ENCODE measurements at regions not wholly inside any gene's neighbourhood (a gene's known extent, or its start where the extent isn't known, plus 50 kb on each side); places are given as distances from the start of the nearest gene placed in this dataset.

DNA sequence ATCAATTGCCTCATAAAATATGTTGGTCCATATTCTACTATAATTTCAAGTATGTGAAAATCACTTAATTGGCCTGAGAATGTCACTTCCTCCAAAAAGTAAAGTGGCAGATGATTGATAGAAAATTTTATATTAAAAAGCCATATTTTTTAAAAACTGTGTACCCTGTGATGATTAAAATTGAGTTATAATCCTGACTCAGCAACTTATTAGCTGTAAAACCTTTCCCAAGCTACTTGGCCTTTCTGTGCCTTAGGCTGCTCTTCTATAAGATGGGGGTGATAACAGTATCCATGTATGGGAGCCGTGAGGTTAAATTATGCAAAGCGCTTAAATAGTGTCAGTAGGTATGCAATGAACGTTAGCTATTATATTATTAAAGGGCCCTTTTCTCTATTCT is 524.4 kb downstream of the TFAP2A start:
- intact Hi-C loops (cut with micrococcal nuclease) = no loop called here
- no peak for DNase-seq
- H3K4me3 ChIP-seq = no peak overlapping the region
- H3K36me3 ChIP-seq = no peaks in the 10 kb centered on the region
- peaks cover 27% of the 10 kb centered on the region for H3K9me3 ChIP-seq (replicated peaks)
- H3K27me3 ChIP-seq (ENCODE audit: low read depth) = no peaks in the 10 kb centered on the region
- TF ChIP-seq, protein P1, sequence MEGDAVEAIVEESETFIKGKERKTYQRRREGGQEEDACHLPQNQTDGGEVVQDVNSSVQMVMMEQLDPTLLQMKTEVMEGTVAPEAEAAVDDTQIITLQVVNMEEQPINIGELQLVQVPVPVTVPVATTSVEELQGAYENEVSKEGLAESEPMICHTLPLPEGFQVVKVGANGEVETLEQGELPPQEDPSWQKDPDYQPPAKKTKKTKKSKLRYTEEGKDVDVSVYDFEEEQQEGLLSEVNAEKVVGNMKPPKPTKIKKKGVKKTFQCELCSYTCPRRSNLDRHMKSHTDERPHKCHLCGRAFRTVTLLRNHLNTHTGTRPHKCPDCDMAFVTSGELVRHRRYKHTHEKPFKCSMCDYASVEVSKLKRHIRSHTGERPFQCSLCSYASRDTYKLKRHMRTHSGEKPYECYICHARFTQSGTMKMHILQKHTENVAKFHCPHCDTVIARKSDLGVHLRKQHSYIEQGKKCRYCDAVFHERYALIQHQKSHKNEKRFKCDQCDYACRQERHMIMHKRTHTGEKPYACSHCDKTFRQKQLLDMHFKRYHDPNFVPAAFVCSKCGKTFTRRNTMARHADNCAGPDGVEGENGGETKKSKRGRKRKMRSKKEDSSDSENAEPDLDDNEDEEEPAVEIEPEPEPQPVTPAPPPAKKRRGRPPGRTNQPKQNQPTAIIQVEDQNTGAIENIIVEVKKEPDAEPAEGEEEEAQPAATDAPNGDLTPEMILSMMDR (IDR thresholded peaks at IDR 0.05; ENCODE audit: borderline replicate concordance) = no peak
- H3K4me1 ChIP-seq = no peaks in the 10 kb centered on the region
- H3K27ac ChIP-seq (replicated peaks) = no peak overlapping the region

DNA sequence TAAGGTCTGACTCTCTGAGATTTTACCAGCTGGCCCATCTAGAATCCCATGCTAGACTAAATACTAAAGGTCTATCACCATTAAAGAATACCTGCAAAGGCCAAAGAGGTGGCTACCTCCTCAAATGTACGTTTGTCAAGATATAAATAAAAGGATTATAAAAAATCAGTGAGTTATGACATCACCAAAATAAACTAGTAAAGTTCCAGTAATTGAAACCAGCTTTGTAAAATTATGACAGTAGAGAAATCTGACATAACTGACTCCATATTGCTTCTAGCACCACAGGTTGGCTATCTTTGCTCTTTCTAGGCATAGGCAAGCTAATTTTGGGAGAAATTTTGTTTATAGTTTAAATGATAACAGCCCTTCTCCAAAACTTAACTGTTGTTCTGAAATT is 536.3 kb downstream of the TFAP2A start:
- Histone ChIP-seq H3K4me3 (no peak overlapping the region), H3K27ac (replicated peaks) (no peak overlapping the region), H3K9me3 (replicated peaks) (peaks cover 52% of the 10 kb centered on the region), H3K27me3 (ENCODE audit: low read depth) (no peaks in the 10 kb centered on the region), H3K4me1 (no peaks in the 10 kb centered on the region), H3K36me3 (no peaks in the 10 kb centered on the region)
- intact Hi-C loops (cut with micrococcal nuclease) = no loop called here
- DNase-seq = no peak
- TF ChIP-seq, protein P1 (IDR thresholded peaks at IDR 0.05; ENCODE audit: borderline replicate concordance) = no peak

DNA sequence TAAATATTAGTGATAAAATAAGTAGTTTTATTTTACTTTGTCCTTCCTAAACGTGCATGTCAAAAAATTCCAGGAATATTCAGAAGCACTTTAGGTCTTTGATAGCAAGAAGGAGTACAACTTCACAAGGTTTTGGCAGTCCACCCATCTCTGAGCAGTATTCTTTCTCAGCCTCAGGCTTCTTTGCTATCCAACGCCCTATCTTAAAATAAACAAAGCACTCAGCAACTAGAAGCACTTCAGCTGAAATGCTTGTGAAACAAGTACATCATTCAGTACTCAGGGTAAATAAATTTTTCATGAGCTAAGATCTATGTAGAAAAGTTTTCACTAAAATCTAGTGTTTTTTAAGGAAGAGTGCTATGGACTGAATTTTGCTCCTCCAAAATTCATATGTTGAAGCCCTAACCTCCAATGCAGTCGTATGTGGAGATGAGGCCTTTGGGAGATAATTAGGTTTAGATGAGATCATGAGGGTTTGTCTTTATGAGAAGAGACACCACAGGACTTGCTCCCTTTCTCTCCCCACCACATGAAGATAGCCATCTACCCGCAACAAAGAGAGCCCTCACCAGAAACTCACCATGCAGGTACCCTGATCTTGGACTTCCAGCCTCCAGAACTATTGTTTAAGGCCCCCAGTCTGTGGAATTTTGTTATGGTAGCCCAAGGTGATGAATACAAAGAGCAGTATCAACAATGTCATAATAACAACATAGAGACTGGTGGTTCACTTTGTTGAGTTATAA is 539.1 kb downstream of the TFAP2A start:
- no peak overlapping the region for H3K27ac ChIP-seq (replicated peaks)
- no peaks in the 10 kb centered on the region for H3K4me1 ChIP-seq
- intact Hi-C loops (cut with micrococcal nuclease) = no loop called here
- TF ChIP-seq, protein P1 (IDR thresholded peaks at IDR 0.05; ENCODE audit: borderline replicate concordance) = no peak
- no peaks in the 10 kb centered on the region for H3K36me3 ChIP-seq
- H3K4me3 ChIP-seq = no peak overlapping the region
- H3K9me3 ChIP-seq (replicated peaks) = peaks cover 28% of the 10 kb centered on the region
- H3K27me3 ChIP-seq (ENCODE audit: low read depth) = no peaks in the 10 kb centered on the region
- no peak for DNase-seq

GRCh38 chr6:9862603-9863167 is 552.2 kb downstream of the TFAP2A start:
- H3K4me1 ChIP-seq = no peaks in the 10 kb centered on the region

DNA sequence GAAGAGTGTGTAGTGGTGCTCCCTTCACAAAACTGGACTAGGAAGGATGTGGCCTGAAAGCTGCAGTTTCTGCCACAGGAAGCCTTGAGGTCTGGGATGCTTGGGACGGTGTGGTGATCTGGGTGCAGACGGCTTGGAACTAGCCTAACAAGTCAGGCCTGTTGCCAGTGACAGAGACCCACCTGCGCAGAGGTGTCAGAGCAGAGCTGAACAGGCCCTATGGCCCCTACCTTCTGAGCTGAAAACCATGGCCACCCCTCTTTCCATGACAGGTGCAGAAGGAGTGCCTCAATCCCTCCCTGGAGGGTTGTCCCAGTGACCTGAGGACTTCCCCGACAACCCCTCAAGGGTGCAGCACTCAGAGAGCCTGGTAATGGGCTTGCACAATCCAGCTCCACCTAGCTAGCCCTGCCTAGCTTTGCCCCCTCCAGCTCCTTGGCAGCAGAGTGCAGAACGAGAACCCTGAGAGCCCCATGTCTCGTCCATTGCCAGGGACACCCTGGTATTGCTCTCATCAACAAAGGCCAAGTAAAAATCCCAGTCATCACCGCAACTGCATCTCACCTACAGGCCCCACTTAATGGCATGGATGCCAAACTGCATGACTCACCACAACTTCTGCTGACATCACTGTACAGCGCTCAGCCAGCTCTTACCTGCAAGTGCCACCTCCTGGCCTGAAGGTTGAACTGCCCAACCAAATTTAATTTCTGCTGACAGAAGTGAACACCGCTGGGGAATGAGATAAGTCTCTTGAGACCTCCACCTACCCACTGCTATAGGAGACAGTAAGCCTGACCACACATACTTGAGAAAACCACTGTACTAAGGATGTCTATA is 563.1 kb downstream of the TFAP2A start:
- TF ChIP-seq, protein P1 (IDR thresholded peaks at IDR 0.05; ENCODE audit: borderline replicate concordance) = no peak
- no peaks in the 10 kb centered on the region for H3K4me1 ChIP-seq
- no peak for DNase-seq
- no peak overlapping the region for H3K4me3 ChIP-seq
- peaks cover 77% of the 10 kb centered on the region for H3K9me3 ChIP-seq (replicated peaks)
- no peaks in the 10 kb centered on the region for H3K36me3 ChIP-seq
- H3K27ac ChIP-seq (replicated peaks) = no peak overlapping the region
- H3K27me3 ChIP-seq (ENCODE audit: low read depth) = no peaks in the 10 kb centered on the region
- intact Hi-C loops (cut with micrococcal nuclease) = no loop called here

More at GRCh38 chr6:9862603-9863167, 552.2 kb downstream of the TFAP2A start:
- intact Hi-C loops (cut with micrococcal nuclease) = no loop called here
- H3K9me3 ChIP-seq (replicated peaks) = peaks cover 49% of the 10 kb centered on the region
- no peaks in the 10 kb centered on the region for H3K36me3 ChIP-seq
- H3K27ac ChIP-seq (replicated peaks) = no peak overlapping the region
- DNase-seq = no peak
- H3K4me3 ChIP-seq = no peak overlapping the region
- TF ChIP-seq, protein P1 (IDR thresholded peaks at IDR 0.05; ENCODE audit: borderline replicate concordance) = no peak
- H3K27me3 ChIP-seq (ENCODE audit: low read depth) = no peaks in the 10 kb centered on the region

All from left ventricle myocardium inferior (tissue), 1 donor.